ENCODE measurements at regions not wholly inside any gene's neighbourhood (a gene's known extent, or its start where the extent isn't known, plus 50 kb on each side); places are given as distances from the start of the nearest gene placed in this dataset.

- TF ChIP-seq CTCF (IDR thresholded peaks at IDR 0.05; ENCODE audit: low read length) (no peak), EZH2 (optimal IDR thresholded peaks at IDR 0.05; ENCODE audit: low read depth, low read length) (no peak)
These were observed 326.8 kb downstream of the AKAIN1 start for GRCh38 chr18:4870177-4870773.
